NCI-H345 treated with DMSO at 0.1 percent for 48 hours (cell line): ENCODE measurements at regions not wholly inside any gene's neighbourhood (a gene's known extent, or its start where the extent isn't known, plus 50 kb on each side); places are given as distances from the start of the nearest gene placed in this dataset.
"Not testable (repeated sequence)": the region's sequence is repeated elsewhere in the genome, so short reads cannot be mapped to it uniquely, and the experiment has no call there.

Experiments
- DNase-seq: peaks from one replicate; lab custom pipeline; 2025; ENCODE audit not compliant: unreplicated experiment; lab: John Stamatoyannopoulos, UW

DNA sequence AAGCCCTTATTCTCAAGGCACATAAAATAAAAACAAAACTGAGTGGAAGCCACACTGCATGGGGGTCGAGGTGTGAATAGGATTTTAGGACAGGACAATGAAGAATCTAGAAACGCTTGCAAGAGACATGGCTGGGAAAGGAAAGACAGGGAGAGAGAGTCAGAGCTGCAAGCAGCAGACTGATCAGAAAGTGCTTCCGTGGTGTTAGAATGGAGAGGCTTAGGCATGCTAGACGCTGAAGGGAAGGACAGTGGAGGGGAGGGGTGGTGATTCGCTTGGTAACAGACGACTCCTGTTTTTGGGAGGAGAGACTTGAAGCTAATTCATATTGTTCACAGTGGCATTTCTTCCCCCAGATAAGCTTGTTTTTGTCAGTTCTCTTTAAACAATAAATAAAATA is 173.5 kb downstream of the AIPL1 start:
- no peak for DNase-seq

DNA sequence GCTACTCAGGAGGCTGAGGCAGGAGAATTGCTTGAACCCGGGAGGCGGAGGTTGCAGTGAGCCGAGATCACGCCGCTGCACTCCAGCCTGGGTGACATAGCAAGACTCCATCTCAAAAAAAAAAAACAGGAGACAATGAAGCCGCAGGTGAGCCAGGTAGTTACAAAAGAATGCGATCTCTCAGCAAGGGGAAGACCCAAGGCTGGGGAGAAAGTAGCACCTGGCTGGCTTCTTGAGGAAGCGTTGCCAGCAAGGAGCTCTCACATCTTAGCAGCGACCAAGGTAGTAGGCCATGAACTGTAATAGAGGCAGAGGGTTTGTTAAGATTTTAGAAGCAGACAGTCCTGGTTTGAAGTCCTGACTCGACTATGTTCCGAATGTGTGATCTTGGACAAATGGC is 175.0 kb downstream of the AIPL1 start:
- no peak for DNase-seq

DNA sequence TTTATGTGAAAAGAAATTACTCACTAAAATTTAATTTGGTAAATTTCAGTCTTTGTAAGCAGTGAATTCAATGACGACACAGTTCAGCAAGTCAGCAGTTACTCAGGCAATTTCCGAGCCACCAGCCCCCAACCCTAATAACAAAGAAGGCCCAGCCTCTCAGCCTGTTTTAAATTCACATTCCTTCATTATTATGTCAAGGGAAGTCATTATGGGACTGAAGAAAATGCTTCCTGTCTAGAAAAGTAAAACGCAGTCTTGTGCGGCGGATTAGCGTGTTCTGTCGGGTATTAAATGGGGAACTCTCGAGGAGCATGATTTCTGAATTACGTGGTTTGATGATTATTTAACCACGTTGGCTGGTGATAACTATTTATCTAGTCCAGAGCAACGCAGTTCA is 177.6 kb downstream of the AIPL1 start:
- no peak for DNase-seq

DNA sequence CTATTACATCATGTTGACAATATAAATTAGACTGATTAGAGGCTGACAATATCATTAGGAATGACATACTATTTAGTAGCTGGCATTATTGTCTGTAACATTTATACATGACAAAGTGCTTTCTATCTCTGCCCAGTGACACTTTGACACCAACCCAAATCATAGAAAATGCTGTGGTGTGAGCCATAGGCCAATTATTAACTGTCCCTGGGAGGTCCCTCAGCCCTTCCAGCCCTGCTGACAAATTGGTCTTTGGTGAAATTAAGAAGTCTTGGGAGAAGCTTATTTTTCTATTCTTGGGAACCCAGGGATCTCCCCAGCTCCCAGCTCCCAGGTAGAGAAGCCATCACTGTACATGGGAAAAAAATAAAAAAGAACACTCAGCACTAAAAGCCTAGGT is 179.6 kb downstream of the AIPL1 start:
- DNase-seq: no peak

DNA sequence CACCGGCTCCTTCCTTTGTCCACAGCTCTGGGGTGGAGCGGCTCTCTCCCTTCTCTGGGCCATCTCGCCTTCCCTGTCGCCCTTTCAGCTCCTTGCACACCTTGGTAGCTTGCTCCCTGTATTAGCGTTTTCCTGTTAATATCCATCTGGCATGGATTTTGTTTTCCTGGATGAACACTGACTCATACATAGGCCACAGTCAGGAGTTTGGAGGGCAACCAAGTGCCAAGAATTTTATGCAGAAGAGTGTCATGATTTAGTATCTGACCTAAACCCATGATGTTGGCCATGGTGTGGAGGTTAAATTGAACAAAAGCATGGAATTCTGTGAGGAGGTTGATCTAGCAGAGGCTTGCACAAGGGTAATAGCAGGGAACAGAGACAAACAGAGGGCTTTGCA is 180.9 kb downstream of the AIPL1 start:
- no peak for DNase-seq

DNA sequence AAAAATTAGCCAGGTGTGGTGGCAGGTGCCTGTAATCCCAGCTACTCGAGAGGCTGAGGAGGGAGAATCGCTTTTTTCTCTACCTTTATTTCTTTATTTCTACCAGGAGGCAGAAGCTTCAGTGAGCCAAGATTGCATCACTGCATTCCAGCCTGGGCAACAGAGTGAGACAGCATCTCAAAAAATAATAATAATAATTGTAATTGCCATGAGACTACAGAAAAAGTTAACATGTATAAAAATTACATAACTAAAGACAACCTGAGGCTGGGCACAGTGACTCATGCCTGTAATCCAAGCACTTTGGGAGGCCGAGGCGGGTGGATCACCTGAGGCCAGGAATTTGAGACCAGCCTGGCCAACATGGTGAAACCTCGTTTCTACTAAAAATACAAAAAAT is 181.5 kb downstream of the WSCD1 start:
- not testable (repeated sequence) for DNase-seq

DNA sequence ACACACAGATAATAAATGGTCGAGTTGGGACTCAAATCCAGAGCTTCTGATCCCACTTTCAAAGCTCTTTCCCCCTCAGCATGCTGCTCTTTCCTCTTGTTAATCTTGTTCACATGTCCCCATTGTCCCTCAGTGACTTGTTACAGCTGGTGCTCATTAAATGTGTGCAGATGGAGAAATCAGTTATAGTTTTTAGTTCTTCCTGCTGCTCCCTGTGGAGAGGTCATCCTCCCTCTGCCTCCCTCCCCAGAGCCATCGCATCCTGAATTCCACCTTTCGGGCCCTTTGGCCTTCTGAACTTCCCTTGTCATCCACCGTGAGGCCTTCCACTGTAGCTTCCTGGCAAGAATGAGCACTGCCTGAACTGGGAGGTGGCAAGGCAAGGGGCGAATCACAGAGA is 179.6 kb downstream of the WSCD1 start:
- no peak for DNase-seq

DNA sequence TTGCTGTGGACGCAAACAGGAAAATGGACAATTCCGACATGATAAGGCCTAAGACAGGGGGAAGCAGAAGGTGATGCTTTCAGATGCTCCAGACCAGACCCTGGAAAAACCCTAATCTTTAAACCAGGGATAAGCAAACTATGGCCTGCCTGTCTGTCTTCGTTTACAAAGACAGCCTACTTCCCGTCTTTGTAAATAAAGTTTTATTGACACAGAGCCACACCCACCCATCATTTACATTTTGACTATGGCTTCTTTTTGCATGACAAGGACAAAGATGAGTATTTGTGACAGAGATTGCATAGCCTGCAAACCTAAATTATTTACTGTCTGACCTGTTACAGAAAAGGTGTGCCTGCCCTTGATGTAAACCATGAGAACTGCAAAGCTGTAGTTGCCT is 177.9 kb downstream of the WSCD1 start:
- no peak for DNase-seq

DNA sequence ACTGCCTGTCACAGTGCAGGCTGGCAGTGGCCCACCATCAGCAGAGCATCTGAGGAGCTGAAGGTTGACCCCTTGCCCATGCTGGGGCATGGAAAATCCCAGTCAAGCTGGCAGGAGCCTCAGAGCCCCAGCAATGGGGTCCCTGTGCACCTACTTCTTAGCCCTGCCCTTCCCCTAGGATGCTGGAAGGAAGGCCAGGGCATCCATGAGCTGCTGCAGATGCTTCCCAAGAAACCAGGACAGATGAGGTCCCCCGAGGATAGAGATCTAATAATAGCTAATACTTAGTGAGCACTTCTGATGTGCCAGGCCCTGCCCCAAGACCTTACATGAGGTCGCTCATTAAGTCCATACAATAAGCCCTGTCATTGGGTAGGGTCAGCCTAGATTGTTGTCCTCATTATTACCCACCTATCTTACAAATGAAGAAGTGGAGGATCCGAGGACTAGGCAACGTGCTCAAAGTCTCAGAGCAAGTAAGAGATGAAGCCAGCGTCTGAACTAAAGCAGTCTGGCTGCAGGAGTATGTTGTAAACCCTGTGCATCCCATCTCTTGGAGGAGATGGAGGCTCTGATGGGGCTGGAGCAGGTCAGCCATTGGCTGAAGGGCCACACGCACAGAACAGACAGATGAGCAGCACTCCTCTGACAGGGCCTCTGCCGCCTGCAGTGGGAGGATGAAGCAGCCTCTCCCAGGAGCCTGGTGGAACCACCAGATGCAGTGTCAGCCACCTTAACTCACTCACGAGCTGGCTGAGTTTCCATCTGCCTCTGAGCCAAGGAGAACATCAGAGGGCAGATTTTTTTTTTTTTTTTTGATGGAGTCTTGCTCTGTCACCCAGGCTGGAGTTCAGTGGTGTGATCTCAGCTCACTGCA is 175.4 kb downstream of the WSCD1 start:
- no peak for DNase-seq

DNA sequence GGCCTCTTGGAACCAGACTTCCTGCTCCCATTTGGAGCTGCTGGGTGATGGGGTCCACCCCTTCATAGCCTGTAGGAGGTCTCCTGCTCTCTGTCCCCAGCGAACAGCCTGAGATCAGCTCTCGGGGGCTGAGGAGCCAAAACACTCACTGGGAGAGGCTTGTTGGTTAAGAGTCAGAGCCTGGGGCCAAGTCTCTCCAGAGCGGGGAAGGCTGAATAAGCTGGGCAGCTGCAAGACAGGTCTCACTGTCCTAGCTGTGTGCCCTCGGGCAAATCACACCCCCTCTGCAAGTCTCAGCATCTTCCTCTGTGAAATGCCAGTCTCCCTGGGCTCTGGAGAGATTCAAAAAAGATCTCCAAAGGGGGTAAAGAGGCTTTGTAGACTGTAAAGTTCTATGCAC is 174.6 kb downstream of the WSCD1 start:
- no peak for DNase-seq

DNA sequence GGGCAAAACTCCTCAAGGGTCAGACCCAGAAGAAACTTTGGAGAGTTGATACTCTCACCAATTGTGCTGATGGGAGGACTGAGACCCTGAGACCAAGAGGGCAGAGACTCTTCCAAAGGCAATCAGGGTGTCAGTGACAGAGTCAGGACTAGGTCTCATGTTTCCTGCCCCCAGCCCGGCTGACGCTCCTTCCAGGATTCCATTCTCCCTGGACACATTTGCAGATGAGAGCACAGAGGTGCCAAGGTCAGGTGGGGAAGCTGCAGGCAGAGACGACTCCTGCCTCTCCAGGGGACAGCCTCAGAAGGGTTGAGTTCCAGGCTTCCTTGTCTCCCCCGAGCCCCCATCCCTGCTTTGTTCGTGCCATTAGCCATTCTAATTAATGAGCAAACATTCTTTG is 174.1 kb downstream of the WSCD1 start:
- DNase-seq: no peak

DNA sequence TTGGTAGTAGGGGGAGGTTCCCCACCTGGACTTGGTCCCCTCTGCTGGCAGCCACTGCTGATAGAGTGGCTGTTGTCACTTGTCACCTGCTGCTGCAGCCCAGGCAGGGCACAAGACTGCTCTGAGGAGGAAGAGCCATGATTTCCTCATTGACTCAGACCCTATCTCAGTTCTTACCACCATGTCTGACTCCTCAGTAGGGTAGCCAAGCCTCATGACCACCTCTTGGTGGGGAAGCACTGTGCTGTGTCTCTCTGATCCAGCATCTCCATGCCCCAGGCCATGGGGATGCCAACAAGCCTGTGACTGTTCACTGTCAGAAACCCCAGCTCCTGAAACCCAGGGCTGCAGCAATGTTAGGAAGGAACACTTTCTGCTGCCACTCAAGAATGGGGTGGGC is 173.0 kb downstream of the WSCD1 start:
- DNase-seq: no peak

DNA sequence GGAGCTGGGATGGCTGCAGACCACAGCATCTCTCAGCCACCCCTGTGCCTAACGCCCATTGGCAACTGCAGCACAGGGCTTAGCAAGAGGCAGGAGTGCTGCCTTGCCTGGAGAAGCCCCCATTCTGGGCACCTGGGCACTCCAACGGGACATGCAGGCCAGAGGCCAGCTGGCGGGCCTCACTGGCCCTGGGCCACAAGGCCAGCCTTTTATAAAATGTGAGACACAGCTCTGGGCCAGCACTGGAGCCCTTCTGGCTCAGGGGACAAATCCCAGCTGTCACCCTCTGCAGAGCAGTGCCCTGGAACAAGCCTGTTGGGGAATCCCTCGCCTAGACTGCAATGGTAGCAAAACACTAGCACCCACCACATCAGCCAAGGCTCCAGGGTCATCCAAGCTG is 171.8 kb downstream of the WSCD1 start:
- DNase-seq: no peak

DNA sequence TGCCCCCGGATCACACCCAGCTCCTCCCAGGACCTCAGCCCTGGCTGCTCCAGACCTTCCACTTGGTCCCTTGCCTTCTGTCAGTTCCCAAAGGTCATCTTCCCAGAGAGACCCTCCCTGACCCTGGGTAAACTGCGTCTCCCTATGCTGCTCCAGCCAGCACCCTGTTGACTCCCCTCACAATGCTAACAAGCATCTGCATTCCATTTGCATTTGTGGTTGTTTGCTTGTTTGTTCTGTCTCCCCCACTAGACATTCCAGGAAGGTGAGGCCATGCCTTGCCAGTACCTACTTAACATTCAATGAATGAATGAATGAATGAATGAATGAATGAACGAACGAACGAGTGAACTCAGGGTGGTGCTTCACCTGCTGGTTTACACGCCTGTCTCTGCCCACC is 171.2 kb downstream of the WSCD1 start:
- no peak for DNase-seq

DNA sequence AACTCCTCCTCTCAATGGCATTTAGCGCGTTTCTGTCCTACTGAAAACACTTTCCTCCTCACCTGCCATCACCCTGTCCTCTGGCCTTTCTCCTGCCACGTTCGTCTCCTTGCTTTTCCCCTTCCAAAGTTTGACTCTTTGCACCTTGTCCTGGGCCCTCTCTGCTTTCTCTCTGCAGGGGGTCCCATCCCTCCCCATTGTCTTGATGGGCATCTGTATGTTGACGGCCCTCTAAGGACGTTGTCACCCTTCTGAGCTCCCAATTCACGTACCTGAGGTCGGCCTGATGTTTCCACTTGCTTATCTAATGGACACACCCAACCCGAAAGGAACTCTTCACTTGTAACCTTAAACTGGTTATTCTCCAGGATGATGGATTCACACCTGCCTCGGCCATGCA is 170.4 kb downstream of the WSCD1 start:
- DNase-seq: no peak

DNA sequence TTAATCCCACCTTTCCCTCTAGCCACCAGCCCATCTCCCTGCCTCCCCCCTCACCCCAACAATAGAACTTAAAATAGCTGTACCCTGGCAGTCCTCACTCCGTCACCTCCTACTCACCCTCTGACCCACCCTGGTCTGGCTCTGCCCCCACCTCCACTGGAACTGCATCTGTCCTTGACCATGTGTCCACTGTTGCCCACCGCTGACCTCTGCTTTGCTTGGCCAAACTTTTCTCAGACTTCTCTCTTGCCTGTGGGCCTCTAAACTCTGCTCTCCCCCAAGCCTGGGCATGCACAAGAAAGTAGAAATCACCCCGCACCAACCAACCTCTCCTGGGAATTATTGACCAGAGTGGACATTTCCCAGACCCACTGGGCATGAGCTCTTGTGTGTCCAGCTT is 169.8 kb downstream of the WSCD1 start:
- DNase-seq: no peak

DNA sequence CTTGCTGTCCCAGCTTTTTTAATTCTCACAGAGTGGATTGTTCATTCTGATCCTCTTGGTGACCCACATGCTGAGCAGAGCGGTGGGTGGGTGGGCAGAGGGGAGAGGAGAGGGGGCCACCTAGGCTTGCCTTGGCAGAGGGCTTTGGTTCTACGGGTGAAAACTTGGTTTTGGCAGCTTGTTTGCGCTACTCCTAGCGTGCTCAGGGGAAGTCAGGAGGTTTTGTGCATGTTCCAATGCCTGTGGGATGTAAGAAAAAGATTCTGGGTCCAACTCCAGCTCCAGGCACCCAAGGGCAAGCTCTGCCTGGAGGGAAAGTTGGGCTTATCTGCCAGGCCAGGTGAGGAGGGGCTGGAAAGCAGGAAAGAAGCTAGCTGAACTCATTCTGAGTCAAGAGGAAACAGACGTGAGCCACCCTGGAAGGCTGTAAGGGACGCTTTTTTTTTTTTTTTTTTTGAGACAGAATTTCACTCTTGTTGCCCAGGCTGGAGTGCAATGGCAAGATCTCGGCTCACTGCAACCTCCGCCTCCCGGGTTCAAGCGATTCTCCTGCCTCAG is 169.1 kb downstream of the WSCD1 start:
- DNase-seq: no peak

DNA sequence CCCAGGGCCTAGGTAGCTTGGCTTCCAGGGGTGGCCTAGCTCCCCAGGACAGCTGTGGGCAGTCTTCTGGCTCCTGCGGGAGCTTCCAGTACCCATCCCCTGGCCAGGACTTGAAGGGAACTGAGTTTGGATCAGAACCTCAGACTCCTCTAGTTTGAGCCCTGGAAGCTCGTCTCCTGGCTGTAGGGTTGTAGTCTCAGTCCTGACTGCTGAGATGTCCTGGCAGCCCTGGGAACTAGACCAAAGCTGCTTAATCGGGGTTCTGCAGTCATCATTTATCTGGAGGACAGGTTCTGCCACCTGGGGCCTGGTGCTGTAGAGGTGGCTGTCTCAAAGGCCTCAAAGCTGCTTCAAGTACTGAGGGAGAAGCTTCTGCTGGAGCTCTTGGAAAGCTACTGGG is 163.7 kb downstream of the WSCD1 start:
- DNase-seq: no peak

DNA sequence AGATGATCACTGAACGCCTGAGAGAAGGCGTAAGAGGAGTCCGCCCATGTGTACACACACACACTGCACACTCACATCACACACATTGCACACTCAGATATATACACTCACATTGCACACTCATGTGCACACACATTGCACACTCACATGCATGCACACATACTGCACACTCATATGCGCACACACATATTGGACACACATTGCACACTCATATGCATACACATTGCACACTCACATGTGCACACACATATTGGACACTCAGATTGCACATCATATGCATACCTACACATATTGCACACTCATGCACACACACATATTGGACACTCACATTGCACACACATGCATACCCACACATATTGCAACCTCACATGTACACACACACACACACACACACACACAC is 163.2 kb downstream of the WSCD1 start:
- no peak for DNase-seq

DNA sequence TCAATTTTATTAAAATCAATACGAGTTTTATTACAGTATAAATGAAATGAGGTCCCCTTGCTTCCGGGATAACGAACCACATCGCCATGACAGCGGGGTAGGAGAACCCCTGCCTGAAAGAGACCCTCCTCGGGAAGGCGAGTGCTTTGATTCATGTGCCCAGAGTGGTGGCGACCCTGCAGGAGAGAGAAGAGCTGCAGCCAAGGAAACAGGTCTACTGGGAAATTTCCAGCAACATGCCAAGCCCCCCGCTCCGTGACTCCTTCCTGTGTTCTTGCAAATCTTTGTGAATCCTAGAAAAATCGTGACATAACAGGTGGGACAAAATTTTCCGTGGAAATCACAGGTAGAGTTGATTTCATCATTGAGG is 162.5 kb downstream of the WSCD1 start:
- DNase-seq: no peak

DNA sequence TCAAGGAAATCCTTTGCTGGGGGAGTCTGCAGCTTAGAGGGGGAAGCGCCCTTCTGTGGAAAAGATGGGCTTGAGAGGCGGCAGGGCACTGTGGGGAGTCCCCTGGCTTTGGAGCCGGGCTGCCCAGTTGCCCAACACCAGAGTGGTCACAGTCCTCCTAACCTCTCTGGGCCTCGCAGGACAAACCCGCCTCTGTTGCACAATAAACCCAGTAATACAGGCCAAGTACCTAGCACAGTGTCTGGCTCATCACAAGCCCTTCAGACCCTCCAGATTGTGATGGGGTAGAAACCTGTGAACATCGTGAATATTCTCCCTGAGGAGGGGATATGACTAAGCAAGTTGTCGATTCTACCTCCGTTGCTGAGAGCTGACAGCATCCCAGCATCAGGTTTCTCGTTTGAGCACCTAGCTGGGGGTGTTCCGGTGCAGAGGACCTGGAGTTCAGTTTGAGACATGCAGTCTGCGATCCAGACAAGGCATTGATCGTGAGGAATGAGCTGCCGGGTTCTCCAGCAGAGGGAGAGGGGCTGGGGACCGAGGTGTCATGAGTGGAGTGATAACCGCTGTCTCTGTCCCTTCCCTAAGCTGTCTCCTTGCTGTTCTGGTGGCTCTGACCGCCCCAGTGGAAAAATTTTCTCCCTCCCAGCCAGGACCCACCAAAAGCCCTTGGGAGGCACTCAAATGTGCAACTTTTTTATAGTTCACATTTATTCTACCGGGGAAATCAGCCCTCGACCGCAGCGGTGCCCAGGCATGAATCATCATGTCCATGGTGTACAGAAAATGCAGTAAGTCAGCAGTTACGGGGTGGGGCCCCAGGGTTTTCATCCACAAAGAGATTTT is 161.9 kb downstream of the WSCD1 start:
- no peak for DNase-seq

DNA sequence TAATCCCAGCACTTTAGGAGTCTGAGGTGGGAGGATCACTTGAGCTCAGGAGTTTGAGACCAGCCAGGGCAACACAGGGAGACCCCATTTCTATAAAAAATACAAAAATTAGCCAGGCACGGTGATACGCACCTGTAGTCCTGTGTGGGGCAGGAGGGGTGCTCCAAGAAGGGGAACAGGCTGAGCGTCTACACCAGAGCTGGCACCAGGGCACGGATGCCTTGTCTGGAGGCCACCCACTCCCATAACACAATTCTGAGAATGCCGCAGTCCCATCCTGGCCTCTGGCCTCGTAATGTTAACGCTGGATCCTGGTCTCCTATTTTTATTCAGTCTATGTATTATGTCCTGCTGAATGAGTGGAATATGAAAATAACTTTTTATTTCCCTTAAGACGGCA is 161.3 kb downstream of the WSCD1 start:
- no peak for DNase-seq
